Cardiac muscle cell (in vitro differentiated cells and primary cell): ENCODE measurements at regions not wholly inside any gene's neighbourhood (a gene's known extent, or its start where the extent isn't known, plus 50 kb on each side); places are given as distances from the start of the nearest gene placed in this dataset.

Experiments used
- DNase-seq, 2 donors: peaks; one replicate each; pipeline versions ENCODE4 v3.0.0 to v3.0.0-alpha.2; 2010 to 2017; ENCODE audit warnings: low read depth in 1 of 2, low spot score in 1 of 2
- H3K27ac ChIP-seq: fragments of 200-600 bp; sonication (generic); 2 replicates; pipeline ENCODE4 v1.5.1; 2016
- H3K27me3 ChIP-seq: fragments of 200-600 bp; sonication (generic); 2 replicates; pipeline ENCODE4 v1.6.0; 2016; ENCODE audit warnings: control low read depth
- H3K36me3 ChIP-seq: fragments of 200-600 bp; sonication (generic); 2 replicates; pipeline ENCODE4 v1.5.1; 2016; ENCODE audit warnings: control low read depth
- H3K4me1 ChIP-seq: fragments of 200-600 bp; sonication (generic); 2 replicates; pipeline ENCODE4 v1.8.1; 2017; ENCODE audit warnings: low read depth, mild to moderate bottlenecking, mixed run types
- H3K4me3 ChIP-seq: fragments of 200-600 bp; sonication (generic); 2 replicates; pipeline ENCODE4 v1.5.1; 2016; ENCODE audit warnings: mild to moderate bottlenecking
- H3K9me3 ChIP-seq: fragments of 200-600 bp; sonication (generic); 2 replicates; pipeline ENCODE4 v1.5.1; 2017; ENCODE audit warnings: low read depth, mild to moderate bottlenecking, control low read depth
- TF ChIP-seq, protein P1 (sequence below): IDR thresholded peaks from 2 replicates; pipeline ENCODE4 v1.5.1; 2012; ENCODE audit warnings: low read depth, mild to moderate bottlenecking, low read length

DNA sequence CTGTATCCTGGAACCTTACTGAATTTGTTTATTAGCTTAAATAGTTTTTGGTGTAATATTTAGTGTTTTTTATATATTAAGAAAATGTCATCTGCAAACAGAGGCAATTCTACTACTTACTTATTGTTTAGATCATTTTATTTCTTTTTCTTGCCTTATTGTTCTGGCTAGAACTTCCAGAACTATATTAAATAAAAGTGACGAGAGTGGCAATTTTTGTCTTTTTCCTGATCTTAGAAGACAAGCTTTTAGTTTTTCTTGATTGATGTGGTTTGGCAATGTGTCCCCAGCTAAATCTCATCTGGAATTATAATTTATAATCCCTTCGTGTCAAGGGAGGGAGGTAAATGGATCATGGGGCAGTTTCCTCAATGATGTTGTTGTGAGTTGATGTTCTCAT lies 857.8 kb downstream of the SLC6A15 start:
- no peaks in the 10 kb centered on the region for H3K27me3 ChIP-seq
- DNase-seq: no peak
- no peaks in the 10 kb centered on the region for H3K36me3 ChIP-seq
- TF ChIP-seq, protein P1, sequence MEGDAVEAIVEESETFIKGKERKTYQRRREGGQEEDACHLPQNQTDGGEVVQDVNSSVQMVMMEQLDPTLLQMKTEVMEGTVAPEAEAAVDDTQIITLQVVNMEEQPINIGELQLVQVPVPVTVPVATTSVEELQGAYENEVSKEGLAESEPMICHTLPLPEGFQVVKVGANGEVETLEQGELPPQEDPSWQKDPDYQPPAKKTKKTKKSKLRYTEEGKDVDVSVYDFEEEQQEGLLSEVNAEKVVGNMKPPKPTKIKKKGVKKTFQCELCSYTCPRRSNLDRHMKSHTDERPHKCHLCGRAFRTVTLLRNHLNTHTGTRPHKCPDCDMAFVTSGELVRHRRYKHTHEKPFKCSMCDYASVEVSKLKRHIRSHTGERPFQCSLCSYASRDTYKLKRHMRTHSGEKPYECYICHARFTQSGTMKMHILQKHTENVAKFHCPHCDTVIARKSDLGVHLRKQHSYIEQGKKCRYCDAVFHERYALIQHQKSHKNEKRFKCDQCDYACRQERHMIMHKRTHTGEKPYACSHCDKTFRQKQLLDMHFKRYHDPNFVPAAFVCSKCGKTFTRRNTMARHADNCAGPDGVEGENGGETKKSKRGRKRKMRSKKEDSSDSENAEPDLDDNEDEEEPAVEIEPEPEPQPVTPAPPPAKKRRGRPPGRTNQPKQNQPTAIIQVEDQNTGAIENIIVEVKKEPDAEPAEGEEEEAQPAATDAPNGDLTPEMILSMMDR: no peak
- H3K9me3 ChIP-seq: no peaks in the 10 kb centered on the region
- H3K27ac ChIP-seq: no peak overlapping the region
- H3K4me1 ChIP-seq: peaks cover 9% of the 10 kb centered on the region
- no peak overlapping the region for H3K4me3 ChIP-seq

GRCh38 chr12:84047881-84048280 lies 864.7 kb downstream of the SLC6A15 start:
- TF ChIP-seq, protein P1: no peak
- DNase-seq: no peak

DNA sequence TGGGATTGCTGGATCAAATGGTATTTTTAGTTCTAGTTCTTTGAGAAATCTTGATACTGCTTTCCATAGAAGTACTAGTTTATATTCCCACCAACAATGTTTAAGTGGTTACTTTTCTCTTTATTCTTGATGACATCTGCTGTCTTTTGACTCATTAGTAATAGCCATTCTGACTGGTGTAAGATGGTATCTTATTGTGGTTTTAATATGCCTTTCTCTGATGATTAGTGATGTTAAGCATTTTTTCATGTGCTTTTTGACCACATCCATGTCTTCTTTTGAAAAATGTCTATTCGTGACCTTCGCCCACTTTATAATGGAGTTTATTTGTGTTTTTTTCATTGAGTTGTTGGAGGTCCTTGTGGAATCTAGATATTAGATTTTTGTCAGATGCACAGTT lies 865.7 kb downstream of the SLC6A15 start:
- Histone ChIP-seq H3K4me3 (no peak overlapping the region), H3K9me3 (no peaks in the 10 kb centered on the region), H3K4me1 (no peaks in the 10 kb centered on the region), H3K36me3 (no peaks in the 10 kb centered on the region), H3K27ac (no peak overlapping the region), H3K27me3 (no peaks in the 10 kb centered on the region)
- no peak for DNase-seq
- TF ChIP-seq, protein P1: no peak

More at GRCh38 chr12:84047881-84048280, 864.7 kb downstream of the SLC6A15 start:
- no peak overlapping the region for H3K27ac ChIP-seq
- no peaks in the 10 kb centered on the region for H3K36me3 ChIP-seq
- no peaks in the 10 kb centered on the region for H3K9me3 ChIP-seq
- H3K27me3 ChIP-seq: no peaks in the 10 kb centered on the region
- no peak overlapping the region for H3K4me3 ChIP-seq
- H3K4me1 ChIP-seq: no peaks in the 10 kb centered on the region

DNA sequence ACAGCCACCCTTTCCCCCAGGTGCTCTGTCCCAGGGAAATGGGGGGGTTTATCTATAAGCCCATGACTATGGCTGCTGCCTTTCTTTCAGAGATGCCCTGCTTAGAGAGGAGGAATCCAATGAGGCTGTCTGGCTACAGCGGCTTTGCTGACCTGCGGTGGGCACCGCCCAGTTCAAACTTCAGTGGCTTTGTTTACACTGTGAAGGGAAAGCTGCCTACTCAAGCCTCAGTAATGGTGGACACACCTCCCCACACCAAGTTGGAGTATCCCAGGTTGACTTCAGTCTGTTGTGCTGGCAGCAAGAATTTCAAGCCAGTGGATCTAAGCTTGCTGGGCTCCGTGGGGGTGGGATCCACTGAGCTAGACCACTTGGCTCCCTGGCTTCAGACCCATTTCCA lies 869.2 kb downstream of the SLC6A15 start:
- Histone ChIP-seq H3K9me3 (no peaks in the 10 kb centered on the region), H3K27ac (no peak overlapping the region), H3K4me3 (no peak overlapping the region), H3K27me3 (no peaks in the 10 kb centered on the region), H3K36me3 (no peaks in the 10 kb centered on the region), H3K4me1 (no peaks in the 10 kb centered on the region)
- DNase-seq: no peak
- TF ChIP-seq, protein P1: no peak

DNA sequence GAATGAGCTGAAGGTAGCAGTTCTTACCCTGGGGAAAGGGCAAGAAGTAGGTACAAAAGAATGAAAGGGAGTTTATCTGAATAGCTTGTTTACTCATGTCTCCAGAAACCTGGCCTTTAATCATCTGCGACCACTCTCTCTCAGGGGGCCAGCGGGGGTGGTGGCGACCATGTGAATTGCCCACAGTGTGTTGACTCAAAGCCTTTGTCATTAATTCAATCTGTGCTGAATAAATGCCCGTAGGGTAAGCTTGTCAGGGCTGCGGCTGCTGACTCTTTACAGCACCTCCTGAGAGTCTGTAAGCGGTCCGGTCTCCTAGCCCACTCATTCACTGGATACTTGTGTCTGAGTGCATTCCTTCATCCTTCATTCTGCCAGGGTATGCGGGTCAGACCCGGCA lies 874.4 kb downstream of the SLC6A15 start:
- Histone ChIP-seq H3K27ac (no peak overlapping the region), H3K36me3 (no peaks in the 10 kb centered on the region), H3K9me3 (no peaks in the 10 kb centered on the region), H3K27me3 (no peaks in the 10 kb centered on the region), H3K4me3 (no peak overlapping the region), H3K4me1 (no peaks in the 10 kb centered on the region)
- TF ChIP-seq, protein P1: no peak
- DNase-seq: no peak

DNA sequence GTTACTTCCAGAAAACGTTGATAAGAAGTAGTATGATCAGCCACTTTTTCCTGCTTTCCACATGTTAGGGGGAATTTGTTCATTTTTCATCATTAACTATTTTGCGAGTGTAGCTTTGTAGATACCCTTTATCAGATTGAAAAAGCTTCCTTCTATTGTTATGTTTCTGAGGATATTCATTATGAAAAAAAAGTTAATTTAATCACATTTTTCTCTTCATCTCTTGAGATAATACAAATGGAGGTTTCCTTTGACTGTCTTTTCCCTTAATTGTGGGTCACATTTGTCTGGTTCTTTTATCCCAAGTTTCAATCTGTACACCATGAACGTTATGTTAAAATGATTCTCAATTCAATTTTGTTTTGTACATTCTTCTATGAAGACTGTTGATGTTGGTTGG lies 875.7 kb downstream of the SLC6A15 start:
- Histone ChIP-seq H3K27me3 (no peaks in the 10 kb centered on the region), H3K36me3 (no peaks in the 10 kb centered on the region), H3K27ac (no peak overlapping the region), H3K4me1 (no peaks in the 10 kb centered on the region), H3K4me3 (no peak overlapping the region), H3K9me3 (no peaks in the 10 kb centered on the region)
- no peak for DNase-seq
- TF ChIP-seq, protein P1: no peak
